ENCODE measurements at regions not wholly inside any gene's neighbourhood (a gene's known extent, or its start where the extent isn't known, plus 50 kb on each side); places are given as distances from the start of the nearest gene placed in this dataset.

- TF ChIP-seq, protein P1, sequence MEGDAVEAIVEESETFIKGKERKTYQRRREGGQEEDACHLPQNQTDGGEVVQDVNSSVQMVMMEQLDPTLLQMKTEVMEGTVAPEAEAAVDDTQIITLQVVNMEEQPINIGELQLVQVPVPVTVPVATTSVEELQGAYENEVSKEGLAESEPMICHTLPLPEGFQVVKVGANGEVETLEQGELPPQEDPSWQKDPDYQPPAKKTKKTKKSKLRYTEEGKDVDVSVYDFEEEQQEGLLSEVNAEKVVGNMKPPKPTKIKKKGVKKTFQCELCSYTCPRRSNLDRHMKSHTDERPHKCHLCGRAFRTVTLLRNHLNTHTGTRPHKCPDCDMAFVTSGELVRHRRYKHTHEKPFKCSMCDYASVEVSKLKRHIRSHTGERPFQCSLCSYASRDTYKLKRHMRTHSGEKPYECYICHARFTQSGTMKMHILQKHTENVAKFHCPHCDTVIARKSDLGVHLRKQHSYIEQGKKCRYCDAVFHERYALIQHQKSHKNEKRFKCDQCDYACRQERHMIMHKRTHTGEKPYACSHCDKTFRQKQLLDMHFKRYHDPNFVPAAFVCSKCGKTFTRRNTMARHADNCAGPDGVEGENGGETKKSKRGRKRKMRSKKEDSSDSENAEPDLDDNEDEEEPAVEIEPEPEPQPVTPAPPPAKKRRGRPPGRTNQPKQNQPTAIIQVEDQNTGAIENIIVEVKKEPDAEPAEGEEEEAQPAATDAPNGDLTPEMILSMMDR (conservative IDR thresholded peaks at IDR 0.05; ENCODE audit: low read depth, low read length), result no peak
- no peak for TF ChIP-seq EZH2 (IDR thresholded peaks at IDR 0.05; ENCODE audit: borderline replicate concordance, low read depth, low read length, poor library complexity, severe bottlenecking)
Observed at GRCh38 chrX:98646351-98646750, 1762.6 kb downstream of the RPA4 start.
